ENCODE measurements at regions not wholly inside any gene's neighbourhood (a gene's known extent, or its start where the extent isn't known, plus 50 kb on each side); places are given as distances from the start of the nearest gene placed in this dataset.

- no peak for TF ChIP-seq SREBF2 (IDR thresholded peaks at IDR 0.05; ENCODE audit: low read length)
- TF ChIP-seq TCF3 (IDR thresholded peaks at IDR 0.05; ENCODE audit: borderline replicate concordance, insufficient read depth, low read depth, low read length) = no peak
- no peak for TF ChIP-seq NR2C2 (IDR thresholded peaks at IDR 0.05; ENCODE audit: borderline replicate concordance, control insufficient read depth, insufficient read length, low read depth)
Observed at GRCh38 chr10:21292763-21293517, 232.5 kb downstream of the SKIDA1 start (continued).

GRCh38 chr10:21290499-21291160 is 234.9 kb downstream of the SKIDA1 start:
- ATAC-seq = no peak
- TF ChIP-seq PAX5 (IDR thresholded peaks at IDR 0.05; ENCODE audit: borderline replicate concordance, low read depth, low read length) = no peak
- TF ChIP-seq IRF4 (IDR thresholded peaks at IDR 0.05; ENCODE audit: low read depth, low read length) = no peak
- no peak for TF ChIP-seq LARP7 (IDR thresholded peaks at IDR 0.05)
- TF ChIP-seq FOXK2 (IDR thresholded peaks at IDR 0.05) = no peak
- no peak for TF ChIP-seq ZNF384 (IDR thresholded peaks at IDR 0.05; ENCODE audit: borderline replicate concordance, low read depth, low read length)
- no peak for TF ChIP-seq HDGF (IDR thresholded peaks at IDR 0.05)
- no peak for TF ChIP-seq E2F4 (IDR thresholded peaks at IDR 0.05; ENCODE audit: low read depth, low read length)
- TF ChIP-seq CREM (IDR thresholded peaks at IDR 0.05; ENCODE audit: low read depth) = no peak
- TF ChIP-seq KAT2A (conservative IDR thresholded peaks at IDR 0.05; ENCODE audit: control insufficient read depth, low read depth, low read length) = no peak
- no peak for TF ChIP-seq NFYB (IDR thresholded peaks at IDR 0.05; ENCODE audit: insufficient read depth, low read depth, low read length)
- TF ChIP-seq ZBTB4 (CRISPR knock-in tag; IDR thresholded peaks at IDR 0.05) = no peak
- no peak for TF ChIP-seq ZBTB11 (CRISPR knock-in tag; IDR thresholded peaks at IDR 0.05)

More at GRCh38 chr10:21290499-21291160, 234.9 kb downstream of the SKIDA1 start:
- 60% methylated on average over 2 of the region's 2 CpGs for WGBS (ENCODE audit: insufficient coverage, insufficient replicate concordance, low lambda C conversion rate, missing lambda C conversion rate)
- no peak overlapping the region for H3K4me3 ChIP-seq
- no peaks in the 10 kb centered on the region for H3K4me1 ChIP-seq (ENCODE audit: control insufficient read depth, insufficient read depth, low read length)
- CTCF ChIA-PET = interaction anchor here (0.6 to 1.1 kb wide), 2 partner anchors 46 to 1317 kb away, joined by 3 read pairs; no protein-coding TSS in a partner anchor
- no TSS peak for BruUV-seq (replicated peaks)
- H3K36me3 ChIP-seq (ENCODE audit: control insufficient read depth in 2 of 2, insufficient read depth in 2 of 2, low read length in 1 of 2) = no peaks in the 10 kb centered on the region
- POLR2A ChIA-PET = no interaction called here
- intact Hi-C loops (cut with micrococcal nuclease; ENCODE audit: unreplicated experiment) = no loop called here
- RAD21 ChIA-PET (ENCODE audit: unreplicated experiment) = no interaction called here
- H3K4me2 ChIP-seq (ENCODE audit: control insufficient read depth, insufficient read depth) = no peak overlapping the region
- peaks cover 0 to 3% of the 10 kb centered on the region in 2 experiments; a peak in 1 of 4 replicates for H3K27me3 ChIP-seq (replicated peaks in 1 of 2; ENCODE audit: control insufficient read depth in 2 of 2, insufficient read depth in 2 of 2, low read length in 1 of 2)
- no peaks in the 10 kb centered on the region for H4K20me1 ChIP-seq (ENCODE audit: control insufficient read depth, insufficient read depth)
- H3K27ac ChIP-seq (ENCODE audit: control insufficient read depth, insufficient read depth) = no peak overlapping the region
- H2AFZ ChIP-seq (ENCODE audit: control insufficient read depth, low read depth, low read length) = no peak overlapping the region
- SMC1A ChIA-PET (ENCODE audit: uncharacterized antibody, unreplicated experiment) = no interaction called here
- H3K9ac ChIP-seq (ENCODE audit: control insufficient read depth, insufficient read depth, low read length) = no peak overlapping the region
- DNase-seq (ENCODE audit: low read depth, low spot score) (no peak), FAIRE-seq (no peak)
- H3K79me2 ChIP-seq (ENCODE audit: control insufficient read depth, insufficient read depth, low read length) = no peaks in the 10 kb centered on the region
- H3K9me3 ChIP-seq (replicated peaks; ENCODE audit: control insufficient read depth, insufficient read depth, low read length) = no peaks in the 10 kb centered on the region
- in situ Hi-C loops (cut with MboI) = loop anchor here (25.0 kb wide), 1 partner anchor 197 kb away; no protein-coding TSS in a partner anchor
